ENCODE measurements at regions not wholly inside any gene's neighbourhood (a gene's known extent, or its start where the extent isn't known, plus 50 kb on each side); places are given as distances from the start of the nearest gene placed in this dataset.
"Not testable (repeated sequence)": the region's sequence is repeated elsewhere in the genome, so short reads cannot be mapped to it uniquely, and the experiment has no call there.

DNA sequence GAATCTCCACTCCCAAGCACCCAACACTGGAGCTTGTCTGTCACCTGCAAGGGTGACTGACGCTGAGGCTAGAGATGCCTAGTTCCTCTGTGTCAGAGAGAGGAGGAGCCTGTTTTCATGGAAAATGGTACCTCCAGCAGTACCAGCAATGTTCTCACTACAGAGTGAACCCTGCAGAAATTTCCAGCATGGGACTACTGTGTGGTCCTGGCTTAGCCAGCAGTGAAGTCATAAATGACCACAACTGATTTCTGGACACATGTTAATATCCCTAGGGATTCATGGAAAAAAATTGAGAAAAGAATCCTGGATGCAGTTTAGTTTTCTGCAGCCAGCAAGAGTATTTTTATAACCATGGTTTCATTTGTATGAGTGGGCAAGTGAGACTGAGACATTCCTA is 468.1 kb downstream of the CD83 start:
- DNase-seq, result no peak

DNA sequence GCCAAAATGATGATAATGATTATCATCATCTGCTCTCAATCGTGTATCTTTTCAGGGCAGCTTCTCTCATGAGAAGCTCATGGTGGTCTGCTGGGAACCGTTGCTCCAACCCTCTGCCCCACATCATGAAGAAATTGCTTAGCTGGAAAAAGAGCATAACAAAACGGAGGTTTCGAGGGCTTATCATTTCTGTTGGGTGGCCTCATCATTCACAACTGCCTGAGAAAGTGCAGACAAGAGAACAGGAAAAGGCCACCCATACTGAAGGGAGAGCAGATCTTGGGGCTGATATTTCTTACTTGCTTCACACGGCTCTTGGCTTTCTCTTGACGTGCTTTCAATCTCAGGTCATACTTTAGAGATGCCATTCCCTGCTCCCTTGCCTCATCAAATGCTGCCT is 471.6 kb downstream of the CD83 start:
- no peak for DNase-seq

DNA sequence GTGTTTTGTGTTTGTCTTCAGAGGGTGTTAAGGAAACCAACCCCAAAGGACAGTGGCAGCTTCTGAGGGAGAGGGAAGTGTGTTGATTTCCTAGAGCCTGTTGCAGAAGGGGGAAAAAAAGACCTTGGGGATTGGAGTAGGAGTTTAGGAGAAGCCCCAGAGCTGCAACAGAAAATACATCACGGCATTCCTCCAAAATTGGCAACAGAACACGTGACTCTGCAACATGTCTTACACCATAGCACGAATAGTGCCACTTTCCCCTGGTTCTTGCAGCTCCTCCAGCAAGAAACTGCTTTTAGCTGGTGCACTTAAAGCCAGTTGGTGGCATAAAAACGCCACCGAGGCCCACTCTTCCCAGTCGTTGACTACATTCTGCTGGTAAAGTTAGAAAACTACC is 473.0 kb downstream of the CD83 start:
- DNase-seq, result no peak

DNA sequence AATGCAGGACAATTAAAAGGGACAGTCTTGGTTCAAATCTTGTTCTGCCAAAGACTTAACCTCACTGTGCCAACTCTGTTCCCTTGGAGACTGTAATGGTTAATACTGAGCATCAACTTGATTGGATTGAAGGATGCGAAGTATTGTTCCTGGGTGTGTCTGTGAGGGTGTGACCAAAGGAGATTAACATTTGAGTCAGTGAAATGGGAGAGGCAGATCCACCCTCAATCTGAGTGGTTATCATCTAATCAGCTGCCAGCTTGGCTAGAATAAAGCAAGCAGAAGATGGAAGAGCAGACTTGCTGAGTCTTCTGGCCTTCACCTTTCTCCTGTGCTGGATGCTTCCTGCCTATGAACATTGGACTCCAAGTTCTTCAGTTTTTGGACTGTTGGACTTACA is 474.4 kb downstream of the CD83 start:
- DNase-seq, result no peak

DNA sequence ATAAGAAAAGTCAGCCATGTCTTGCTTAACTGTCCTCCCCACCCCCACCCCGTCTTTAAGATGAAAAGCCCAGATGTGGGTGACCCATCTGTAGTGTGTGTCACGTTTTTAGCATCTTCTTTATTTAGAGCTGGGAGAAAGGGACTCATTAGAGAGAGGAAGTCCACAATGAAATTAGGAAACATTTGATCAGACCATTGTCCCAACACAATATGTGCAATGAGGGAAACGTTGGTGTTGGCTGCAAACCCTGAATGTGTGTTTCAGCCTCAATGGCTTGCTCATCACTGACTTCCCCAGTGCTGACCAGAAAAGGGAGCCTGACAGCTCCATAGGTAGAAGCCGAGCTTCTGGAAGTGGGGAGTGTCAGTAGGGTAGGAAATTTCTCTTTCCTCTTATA is 475.7 kb downstream of the CD83 start:
- no peak for DNase-seq

DNA sequence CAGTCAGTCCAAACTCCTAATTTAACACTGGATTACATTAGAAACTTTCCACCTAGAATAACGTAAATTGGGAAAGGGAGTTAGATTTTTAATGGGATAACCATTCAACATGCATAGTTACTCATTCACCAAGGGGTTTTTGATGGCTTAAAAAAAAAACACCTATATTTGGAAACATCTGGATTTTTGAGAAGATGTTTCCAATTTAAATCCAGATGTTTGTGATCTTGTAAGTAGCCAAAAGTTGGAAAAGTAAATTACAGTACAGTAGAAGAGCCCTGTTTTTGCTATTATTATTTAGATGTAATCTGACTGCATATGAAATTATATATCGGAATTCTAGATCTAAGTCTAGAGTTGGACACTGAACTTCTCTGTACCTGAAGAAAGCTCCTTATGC is 478.2 kb downstream of the CD83 start:
- DNase-seq, result no peak

DNA sequence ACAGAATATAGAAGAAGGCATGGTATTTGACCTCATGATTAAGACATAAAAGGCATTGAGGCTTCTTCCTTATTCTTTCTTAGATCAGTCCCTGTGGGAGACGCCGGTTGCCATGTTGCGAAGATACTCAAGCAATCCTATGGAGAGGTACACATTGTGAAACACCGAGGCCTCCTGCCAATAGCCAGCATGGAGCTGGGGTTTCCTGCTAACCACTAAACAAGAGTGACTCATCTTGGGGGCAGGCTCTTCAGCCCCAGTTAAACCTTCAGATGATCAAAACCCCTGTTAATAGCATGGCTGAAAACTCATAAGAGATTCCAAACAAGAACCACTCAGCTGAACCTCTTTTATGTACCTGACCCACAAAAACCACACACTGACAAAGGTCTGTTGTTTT is 478.8 kb downstream of the CD83 start:
- no peak for DNase-seq

DNA sequence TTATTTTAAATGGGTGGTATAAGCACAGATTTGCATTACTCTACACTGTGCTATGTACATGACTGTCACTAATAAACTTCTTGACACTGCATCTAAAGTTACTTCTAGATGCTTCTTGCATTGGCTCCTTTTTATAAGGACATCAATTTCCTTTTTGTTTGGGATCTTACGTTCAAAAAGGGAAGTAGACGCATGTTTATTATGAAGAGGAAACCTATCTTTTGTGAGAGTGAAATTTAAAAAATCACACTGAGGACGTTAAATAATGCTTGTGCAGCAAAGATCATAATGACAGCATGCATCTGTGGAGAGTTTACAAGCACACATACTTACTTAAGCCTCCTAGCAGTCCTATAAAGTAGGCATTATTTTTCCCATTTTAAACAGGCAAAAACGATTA is 479.5 kb downstream of the CD83 start:
- DNase-seq, result no peak

DNA sequence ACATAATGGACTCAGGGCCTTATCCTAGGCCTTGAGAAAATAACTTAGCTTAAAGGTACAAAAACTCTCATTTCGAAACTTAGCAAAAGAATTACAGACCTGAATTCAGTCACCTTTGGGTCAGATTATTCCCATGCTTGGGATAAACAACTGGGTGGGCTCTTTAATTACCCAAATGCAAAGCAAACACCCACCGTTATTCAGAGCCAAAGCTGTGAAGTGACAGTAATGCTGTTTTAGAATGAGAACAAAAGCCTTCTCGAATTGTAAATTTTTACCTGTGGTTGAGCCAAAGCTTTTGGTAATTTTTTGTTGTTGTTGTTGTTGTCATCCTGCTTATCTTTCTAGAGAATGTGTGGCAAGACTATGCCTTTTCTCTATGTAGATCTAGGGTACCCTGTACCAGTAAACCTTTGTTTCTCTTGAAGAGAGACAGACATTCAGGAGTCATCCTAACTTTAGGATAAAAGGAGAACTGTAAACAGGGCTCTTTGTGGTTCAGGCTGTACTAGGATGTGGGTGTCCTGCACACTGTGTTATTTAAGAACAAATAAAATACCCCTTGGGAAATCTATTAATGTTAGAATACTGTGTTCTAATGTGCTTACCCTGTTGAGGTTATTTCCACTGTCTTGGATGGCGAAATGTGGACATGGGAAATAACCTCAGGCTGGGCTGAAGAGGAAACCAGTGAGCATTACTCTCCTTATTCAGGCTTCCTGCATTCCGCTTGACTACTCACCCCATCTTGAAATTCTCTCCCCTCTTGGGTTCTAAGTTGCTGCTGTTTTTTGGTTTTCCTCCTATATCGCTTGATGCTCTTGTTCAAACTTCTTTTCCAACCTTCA is 480.7 kb downstream of the CD83 start:
- DNase-seq, result no peak

DNA sequence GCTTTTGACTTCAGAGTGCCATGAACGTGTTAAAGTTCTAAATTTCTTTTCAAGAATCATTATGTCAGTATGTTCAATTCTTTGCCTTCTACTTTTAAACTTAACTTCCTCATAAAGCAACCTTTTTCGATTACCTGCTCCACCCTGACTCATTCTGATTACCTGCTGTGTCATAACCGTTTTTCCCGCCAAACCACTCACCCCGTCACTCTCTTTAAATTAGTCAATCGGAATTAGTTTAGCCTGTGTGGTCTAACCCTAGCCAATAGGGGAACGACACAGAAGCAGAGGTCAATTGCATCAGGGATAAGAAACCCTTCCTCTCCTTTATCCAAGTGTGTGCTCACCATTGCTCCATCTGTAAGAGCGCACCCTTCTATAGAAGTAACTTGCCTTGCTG is 482.7 kb downstream of the CD83 start:
- DNase-seq, result not testable (repeated sequence)

DNA sequence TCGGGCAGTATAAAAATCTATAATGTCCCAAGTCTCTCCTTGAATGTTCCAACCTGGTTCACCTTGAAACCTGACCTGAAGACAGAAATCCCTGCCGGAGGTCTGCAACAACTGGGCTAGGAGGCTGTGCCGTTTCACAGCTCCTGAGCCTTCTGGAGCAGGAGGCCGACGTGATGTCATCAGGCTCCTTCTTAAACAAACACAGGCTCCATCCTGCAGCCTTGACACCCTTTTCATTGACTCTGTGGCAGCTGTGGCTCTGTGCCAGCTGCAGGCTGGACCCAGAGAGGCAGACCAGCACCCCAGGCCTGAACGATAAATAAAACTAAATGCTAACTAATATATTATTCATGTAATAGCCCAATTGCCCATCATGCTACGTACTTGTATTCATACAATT is 483.9 kb downstream of the CD83 start:
- DNase-seq, result peak; percentile 89

DNA sequence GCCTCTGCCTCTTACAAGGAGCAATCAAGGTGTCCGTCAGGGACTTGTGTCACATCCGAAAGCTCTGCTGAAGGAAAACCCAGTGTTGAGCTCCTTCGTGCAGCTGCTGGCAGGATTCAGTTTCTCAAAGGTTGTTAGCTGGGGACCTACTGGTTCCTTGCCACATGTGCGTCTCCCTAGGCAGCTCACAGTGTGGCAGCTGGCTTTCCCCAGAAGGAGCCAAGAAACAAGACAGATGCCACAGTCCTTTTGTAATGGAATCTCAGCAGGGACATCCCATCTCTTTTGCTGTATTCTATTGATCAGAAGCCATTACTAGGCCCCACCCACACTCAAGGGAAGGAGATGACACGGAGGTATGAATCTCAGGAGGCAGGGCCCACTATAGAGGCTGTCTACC is 488.8 kb downstream of the CD83 start:
- DNase-seq, result no peak

DNA sequence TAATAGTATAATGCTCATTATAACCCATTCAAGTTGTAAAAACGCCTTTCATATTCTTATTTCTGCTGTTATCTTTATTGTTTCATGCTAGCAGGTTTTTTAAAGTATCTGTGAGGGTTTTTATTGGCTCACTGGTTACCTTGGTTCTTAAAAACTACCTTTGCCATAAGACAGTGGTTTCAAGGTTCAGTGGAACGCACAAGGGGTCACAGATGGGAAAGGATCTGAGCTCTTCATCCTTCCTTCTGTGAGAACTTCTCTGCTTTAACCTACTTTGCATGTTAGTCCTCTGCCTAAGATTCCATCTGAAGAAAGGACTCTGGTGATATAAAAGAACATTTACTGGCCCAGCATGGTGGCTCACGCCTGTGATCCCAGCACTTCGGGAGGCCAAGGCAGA is 492.6 kb downstream of the CD83 start:
- DNase-seq, result no peak

DNA sequence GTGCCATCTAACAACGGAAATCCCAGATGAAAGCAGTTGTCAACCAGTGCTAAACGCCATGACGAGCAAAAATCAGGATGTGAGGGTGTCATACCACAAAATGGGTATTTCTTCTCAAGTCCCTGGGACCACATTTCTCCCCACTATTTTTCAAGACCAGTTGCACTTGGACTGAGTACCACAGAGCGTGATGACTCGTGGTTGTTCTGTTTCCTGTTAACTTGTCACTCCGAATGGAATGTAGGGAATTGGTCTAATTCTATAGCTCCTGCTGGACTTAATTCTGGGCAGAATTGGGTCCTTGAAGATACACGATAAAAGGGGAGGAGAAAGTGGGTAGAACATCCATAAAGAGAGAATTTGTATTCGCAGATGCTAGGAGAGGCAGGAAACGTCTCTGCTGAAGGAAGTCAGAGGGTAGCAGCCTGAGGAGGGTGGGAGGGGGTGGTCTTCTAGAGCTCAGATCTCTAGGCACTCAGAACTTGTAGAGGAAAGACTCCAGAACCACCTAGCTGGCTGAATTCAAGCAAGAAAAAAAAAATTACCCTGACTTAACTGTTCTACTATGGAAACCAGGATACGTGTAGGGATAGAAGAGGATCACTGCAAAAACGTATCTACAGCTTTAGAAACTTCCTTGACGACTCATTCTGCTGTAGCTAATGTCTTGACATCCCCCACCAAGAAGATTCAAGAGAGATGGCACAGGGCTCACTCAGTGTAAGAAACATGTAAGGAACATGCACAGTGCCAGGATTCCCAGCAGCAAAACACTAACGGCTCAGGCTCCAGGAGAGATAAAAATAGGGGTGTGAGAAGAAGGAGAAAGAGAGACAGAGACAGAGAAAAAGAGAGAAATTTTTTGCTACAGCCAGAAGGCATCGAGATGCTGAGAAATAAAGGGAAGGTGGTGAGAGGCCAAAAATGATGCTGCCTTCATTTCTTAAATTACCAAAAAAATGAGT is 494.7 kb downstream of the CD83 start:
- DNase-seq, result no peak

DNA sequence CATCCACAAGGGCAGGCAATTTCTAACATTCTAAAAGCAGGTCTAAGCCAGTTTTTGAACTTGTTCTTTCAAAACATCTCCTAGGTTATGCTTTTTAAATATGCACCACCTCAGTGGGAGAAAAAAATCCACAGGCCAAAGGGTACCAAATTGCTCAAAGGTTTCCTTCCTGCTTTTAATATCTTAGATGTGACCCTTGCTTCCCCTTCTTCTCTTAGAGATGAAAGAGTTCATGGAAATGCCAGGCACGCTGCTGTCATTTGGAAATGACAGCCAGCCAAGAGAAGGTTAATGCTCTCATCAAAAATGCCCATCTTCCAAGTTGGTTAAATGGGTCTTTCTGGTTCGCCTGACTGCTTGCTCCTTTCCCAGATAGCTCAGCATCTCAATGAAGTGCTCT is 497.1 kb downstream of the CD83 start:
- no peak for DNase-seq

DNA sequence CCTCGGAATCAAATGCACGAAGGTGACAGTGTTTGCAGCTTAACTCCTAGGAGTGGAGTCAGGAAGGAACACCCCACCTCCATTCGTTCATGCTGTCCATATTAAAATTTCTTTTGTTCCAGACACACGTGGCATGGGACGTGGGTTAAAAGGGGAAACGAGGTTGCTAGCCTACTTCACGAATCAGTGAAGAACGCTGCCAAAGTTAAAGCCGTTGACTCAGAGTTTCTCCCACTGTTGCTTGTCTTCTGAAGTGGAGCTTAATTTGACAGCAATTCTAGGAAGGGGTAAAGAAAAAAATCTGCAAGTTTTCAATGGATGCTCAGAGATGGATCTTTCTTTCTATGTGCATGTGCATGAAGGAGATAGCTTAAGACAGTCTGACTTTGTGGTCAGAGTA is 499.1 kb downstream of the CD83 start:
- DNase-seq, result no peak

DNA sequence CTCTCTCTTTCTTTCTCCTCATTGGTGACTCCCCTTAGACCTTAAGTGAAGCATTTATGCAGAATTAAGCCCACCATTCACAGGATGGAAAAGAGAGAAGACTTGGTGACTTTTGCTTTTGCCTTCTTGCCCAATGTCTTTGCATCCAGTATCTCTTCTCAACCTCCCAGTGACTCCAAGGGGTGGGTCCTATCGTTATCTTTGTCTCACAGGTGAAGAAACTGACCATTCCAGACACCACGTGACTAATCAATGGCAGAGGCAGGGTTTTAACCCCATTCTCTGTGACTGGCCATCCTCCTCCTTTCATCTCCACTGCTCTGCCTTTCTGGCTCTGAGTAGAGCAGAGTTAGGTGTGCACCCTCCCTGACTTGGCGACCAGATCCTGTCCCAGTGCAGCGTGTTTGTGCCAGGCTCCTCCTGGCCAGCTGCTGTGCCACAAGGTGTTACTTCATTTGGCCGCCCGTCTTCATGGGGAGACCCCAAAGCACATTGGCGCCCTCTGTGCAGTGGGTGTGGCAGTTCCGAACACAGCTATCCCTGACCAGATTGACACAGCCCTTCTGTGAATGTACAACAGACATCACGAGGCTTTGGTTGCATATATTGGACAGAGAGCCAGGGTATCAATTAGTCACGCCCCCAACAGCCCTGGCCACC is 501.3 kb downstream of the CD83 start:
- no peak for DNase-seq

DNA sequence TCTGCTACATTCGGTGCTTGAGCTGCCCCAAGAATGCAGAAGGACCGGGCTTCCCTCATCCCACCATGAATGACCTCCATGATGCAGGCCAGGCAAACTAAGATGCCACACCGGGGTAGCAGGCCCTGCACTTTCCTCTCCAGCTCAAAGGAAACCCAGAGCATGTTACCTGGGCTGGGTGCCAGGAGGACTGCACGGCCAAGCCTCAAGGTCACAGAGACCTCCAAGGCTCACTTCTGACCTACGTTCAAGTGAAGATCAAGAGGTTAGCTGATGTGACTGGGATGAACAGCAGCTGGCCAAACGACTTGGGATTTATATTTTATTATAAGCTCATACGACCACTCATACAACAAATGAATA is 501.8 kb downstream of the CD83 start:
- DNase-seq, result no peak

DNA sequence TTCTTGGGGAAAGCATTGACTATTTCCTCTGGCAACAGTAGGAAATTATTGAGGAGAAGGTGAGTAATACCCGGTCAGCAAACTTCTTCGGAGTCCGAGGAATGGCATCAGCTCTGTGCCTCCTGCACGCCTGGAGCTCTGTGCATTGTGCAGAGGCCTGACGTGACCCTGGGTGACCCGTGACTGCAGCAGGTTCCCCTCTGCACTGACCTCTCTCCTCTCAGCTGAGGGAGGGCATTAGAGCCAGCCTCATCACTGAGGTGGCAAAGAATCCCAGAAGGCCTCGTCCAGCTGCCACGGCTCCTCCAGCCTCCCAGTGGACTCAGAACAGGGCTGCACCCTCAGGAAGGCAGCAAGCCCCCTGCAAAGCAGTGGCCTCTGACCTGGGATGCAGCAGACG is 502.9 kb downstream of the CD83 start:
- no peak for DNase-seq

DNA sequence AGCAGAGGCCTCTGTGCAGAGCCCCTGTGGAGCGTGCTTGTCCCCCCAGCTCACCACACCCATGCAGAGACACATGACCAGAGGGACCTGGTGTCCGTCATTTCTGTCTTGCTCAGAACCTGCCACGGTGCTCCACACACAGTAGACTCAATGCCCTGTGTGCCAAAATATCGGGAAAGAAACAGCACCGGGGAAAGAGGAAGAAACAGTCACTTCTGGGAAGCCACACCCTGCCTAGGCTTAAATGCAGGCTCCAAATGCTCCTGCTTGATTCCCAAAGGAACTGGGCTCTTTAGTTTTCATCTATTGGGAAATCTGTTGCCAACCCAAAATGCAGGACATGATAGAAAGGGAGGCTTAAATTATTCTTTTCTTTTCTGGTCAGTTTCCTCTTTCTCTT is 503.9 kb downstream of the CD83 start:
- DNase-seq, result no peak

DNA sequence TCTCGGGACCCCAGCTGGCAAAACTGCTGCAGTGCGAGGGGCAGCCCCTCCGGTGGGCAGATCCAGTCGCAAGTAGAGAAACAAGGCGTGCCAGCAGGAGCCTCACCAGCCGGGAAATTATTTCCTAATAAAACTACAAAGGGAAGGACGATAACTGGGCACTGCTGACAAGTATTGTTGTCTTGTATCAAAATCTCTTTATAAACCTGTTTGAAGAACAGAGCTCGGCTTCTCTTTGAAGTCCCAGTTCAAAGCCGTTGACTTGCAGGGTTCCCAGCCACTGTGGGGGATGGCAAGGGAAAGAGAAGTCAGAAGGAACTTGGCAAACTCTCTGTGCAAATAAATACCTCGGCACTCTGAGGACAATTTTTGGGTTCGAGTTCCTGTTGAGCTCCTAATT is 504.5 kb downstream of the CD83 start:
- no peak for DNase-seq

DNA sequence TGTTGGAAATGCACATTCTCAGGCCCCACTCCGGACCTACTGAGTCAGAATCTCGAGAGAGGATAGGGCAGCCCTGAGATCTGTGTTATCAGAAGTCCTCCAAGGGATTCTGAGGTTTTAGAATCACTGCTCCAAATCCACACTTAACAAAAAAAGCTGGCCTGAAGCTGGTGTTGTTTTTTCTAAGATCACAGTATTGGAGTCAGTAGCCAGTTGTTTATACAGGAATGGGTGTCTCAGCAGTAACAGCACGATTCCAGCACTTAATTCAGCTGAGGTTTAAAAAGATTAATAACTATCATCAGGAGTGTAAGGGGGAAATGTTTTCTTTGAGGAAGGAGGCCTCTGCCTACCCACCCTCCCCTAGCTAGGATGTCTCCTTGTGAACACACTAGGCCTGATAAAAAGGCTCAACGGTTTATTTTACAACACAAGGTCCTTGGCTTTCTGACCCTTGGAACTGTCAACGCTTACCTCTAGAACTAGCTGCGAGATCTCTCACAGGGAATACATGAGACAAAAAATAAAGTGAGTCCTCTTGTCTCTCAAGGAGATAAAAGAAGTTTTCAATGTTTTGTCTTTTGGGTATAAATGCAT is 505.4 kb downstream of the CD83 start:
- no peak for DNase-seq

DNA sequence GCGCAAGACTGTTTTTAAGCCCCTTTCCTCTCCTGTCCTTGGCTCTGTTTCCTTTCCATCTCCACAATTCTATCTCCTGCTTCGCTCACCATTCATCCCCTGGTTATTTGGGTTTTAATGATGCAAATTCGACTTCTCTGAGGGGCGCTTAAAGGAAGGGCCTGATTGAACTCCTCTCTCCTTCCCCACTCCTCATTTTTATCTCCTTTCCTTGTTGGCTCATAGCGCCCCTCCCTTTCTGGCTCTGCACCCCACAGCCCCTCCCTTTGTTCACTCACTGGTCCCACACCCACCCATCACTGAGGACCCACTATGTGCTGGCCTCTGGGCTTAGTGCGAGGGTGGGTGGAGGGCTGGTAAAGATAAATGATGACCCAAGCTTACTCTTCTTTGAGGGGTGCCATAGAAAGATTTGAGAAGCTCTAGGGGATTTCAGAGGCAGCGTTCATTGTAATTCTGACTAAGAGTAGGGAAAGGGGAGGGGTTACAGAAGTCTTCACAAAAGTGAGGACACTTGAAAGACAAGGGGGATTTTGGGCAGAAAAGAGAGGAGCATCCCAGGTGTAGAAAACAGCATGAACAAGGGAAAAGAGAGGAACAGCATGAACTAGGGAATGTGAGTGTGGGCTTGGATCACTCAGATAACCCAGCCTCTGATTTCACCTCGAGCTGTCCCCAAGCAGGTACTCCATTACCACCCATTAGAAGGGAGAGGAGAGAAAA is 507.8 kb downstream of the CD83 start:
- DNase-seq, result no peak
